ENCODE measurements at regions not wholly inside any gene's neighbourhood (a gene's known extent, or its start where the extent isn't known, plus 50 kb on each side); places are given as distances from the start of the nearest gene placed in this dataset.

DNA sequence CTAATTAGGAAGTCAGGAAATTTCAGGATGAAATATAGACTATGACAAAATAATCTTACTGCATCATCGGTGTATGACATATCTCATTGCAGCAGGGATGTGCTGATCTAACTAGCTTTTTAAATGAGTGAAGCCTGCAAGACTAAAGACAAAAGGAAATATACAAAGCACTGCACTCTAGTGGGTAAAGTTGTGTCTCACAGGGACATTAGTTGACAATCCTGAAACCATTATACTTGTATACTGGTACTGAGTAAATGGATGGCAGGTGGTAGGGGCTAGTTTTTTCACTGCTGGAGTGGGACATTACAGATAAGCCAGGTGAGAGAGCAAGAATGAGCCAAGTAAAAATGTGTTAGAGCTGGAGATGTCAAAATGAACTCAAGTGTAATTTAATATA is 317.5 kb upstream of the RAB6C start:
- Histone ChIP-seq H3K27ac (no peak overlapping the region), H3K4me3 (no peak overlapping the region)
- TF ChIP-seq, protein P1, sequence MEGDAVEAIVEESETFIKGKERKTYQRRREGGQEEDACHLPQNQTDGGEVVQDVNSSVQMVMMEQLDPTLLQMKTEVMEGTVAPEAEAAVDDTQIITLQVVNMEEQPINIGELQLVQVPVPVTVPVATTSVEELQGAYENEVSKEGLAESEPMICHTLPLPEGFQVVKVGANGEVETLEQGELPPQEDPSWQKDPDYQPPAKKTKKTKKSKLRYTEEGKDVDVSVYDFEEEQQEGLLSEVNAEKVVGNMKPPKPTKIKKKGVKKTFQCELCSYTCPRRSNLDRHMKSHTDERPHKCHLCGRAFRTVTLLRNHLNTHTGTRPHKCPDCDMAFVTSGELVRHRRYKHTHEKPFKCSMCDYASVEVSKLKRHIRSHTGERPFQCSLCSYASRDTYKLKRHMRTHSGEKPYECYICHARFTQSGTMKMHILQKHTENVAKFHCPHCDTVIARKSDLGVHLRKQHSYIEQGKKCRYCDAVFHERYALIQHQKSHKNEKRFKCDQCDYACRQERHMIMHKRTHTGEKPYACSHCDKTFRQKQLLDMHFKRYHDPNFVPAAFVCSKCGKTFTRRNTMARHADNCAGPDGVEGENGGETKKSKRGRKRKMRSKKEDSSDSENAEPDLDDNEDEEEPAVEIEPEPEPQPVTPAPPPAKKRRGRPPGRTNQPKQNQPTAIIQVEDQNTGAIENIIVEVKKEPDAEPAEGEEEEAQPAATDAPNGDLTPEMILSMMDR (IDR thresholded peaks at IDR 0.05), result no peak
- DNase-seq (ENCODE audit: low spot score), result no peak

DNA sequence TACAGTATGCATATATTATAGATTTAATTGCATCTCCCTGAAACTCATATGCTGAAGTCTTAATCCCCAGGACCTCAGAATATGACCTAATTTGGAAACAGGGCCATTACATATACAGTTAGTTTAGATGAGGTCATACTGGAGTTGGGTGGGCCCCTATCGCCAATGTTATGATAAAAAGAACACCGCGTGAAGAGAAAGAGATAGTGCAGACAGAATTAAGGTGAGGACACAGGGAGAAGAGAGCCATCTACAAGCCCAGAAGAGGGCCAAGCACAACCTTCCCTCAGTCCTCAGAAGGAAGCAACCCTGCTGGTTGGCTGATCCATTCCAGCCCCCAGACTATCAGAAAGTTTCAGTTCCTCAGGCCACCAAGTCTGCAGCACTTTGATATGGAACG is 311.9 kb upstream of the RAB6C start:
- TF ChIP-seq, protein P1 (IDR thresholded peaks at IDR 0.05), result no peak
- Histone ChIP-seq H3K4me3 (no peak overlapping the region), H3K27ac (no peak overlapping the region)
- DNase-seq (ENCODE audit: low spot score), result no peak

DNA sequence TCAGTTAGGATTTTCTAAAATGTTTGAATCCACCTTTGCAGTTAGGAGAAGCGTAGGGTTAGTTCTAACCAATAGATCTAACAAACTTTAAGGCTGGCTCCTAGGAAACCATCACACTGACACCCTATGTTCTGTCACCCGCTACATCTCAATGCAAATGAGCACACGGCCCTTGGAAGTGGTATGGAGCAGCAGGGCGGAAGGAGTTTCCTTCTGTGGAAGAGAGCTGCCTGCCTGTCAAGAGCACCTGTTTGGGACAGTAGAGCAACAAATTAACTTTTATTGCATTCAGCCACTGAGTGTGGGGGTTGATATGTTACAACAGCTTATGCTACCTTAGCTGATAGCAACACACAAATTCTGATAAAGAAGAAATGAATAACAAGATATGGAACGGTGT is 306.9 kb upstream of the RAB6C start:
- Histone ChIP-seq H3K4me3 (no peak overlapping the region), H3K27ac (no peak overlapping the region)
- TF ChIP-seq, protein P1 (IDR thresholded peaks at IDR 0.05), result no peak
- no peak for DNase-seq (ENCODE audit: low spot score)

DNA sequence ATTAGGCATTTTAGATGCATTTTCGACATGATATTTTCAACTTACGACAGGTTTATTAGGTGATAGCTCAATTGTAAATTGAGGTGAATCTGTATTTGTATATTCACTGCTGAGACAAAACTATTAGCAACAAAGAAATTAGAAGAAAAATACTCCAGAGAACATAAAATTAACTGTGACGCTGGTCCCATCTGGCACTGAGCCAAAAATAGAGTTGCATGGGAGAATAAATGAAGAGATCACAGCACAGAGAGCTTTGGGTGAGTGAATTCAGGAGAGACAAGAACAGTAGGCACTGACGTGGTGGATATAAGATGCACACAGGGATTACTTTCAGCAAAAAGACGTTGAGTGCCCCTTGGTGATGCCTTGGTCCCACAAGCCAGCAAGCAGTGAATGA is 306.2 kb upstream of the RAB6C start:
- Histone ChIP-seq H3K4me3 (no peak overlapping the region), H3K27ac (no peak overlapping the region)
- no peak for DNase-seq (ENCODE audit: low spot score)
- TF ChIP-seq, protein P1 (IDR thresholded peaks at IDR 0.05), result no peak

DNA sequence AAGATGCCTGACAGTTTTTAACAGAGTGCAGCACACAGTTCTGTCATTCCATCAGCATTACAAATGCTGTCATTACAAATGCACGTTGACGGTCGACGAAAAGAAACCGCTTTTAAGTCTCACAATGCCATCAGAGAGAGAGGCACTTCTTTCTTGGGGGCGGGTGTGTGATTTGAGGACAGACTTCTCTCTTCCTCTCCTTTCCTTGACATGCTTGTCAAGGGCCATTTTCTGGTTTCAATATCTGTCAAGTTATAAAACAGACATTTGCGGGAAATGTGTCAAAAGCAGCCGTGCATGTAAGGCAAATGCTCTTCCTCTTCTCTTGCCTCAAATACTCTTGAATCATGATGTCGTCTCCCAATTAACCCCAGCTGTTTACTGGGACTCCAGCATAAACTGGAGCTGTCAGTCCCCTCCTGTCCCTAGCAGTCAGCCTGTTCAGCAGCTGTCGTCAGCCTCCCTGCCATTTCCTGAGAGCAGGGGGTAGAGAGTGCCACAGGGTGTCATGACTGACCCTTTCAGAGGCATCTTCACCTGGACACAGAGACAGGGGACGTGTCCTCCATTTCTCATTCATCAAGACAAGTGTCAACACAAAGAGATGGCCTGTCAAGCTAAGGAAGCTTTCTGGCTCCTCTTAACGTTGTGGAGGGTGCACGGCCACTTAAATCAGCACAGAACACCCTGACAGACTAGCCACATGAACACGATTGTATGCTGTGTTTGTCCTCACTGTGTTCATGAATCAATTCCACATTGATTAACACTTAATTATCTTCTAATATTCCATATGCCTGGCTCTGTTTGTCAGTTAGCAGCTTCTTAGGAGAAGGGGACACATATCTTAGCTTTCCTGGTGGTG is 305.4 kb upstream of the RAB6C start:
- no peak for DNase-seq (ENCODE audit: low spot score)
- Histone ChIP-seq H3K27ac (no peak overlapping the region), H3K4me3 (no peak overlapping the region)
- TF ChIP-seq, protein P1 (IDR thresholded peaks at IDR 0.05), result no peak

DNA sequence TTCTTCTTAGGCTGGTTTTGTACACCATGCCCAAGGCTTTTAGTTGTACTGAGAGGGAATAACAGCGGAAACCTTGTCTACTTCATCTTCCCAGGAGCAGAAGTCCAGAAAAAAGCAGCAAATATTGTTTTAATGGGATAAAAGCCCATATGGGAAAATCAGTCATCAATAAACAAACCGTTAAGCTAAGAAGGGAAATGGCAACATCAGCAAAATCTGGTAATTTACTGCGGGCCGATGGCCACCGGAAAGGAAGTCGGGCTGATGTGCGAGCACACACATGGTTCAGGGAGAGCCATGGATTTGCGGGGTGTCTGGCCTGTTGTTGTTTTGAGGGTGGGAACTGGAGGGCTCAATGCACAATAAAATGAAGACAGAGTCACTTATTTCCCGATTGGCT is 300.7 kb upstream of the RAB6C start:
- TF ChIP-seq, protein P1 (IDR thresholded peaks at IDR 0.05), result no peak
- DNase-seq (ENCODE audit: low spot score), result no peak
- Histone ChIP-seq H3K27ac (no peak overlapping the region), H3K4me3 (no peak overlapping the region)

DNA sequence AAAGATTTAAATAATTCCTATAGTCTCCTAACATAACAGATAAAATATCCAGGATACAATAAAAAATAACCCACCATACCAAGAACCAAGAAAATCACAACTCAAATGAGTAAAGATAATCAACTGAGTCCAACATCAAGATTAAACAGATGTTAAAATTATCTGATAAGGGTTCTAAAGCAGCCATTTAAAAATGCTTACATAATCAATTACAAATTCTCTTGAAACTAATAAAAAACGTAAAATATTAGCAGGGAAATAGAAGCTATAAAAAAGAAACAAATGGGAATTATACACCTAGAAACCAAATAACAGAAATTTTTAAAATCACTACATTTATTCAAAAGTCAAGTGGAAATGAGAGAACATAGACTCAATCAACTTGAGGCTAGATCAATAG is 297.7 kb upstream of the RAB6C start:
- Histone ChIP-seq H3K27ac (no peak overlapping the region), H3K4me3 (no peak overlapping the region)
- TF ChIP-seq, protein P1 (IDR thresholded peaks at IDR 0.05), result no peak
- no peak for DNase-seq (ENCODE audit: low spot score)

Measured in coronary artery (tissue), 2 donors.